ENCODE measurements at regions not wholly inside any gene's neighbourhood (a gene's known extent, or its start where the extent isn't known, plus 50 kb on each side); places are given as distances from the start of the nearest gene placed in this dataset.
"Not testable (repeated sequence)": the region's sequence is repeated elsewhere in the genome, so short reads cannot be mapped to it uniquely, and the experiment has no call there.

DNA sequence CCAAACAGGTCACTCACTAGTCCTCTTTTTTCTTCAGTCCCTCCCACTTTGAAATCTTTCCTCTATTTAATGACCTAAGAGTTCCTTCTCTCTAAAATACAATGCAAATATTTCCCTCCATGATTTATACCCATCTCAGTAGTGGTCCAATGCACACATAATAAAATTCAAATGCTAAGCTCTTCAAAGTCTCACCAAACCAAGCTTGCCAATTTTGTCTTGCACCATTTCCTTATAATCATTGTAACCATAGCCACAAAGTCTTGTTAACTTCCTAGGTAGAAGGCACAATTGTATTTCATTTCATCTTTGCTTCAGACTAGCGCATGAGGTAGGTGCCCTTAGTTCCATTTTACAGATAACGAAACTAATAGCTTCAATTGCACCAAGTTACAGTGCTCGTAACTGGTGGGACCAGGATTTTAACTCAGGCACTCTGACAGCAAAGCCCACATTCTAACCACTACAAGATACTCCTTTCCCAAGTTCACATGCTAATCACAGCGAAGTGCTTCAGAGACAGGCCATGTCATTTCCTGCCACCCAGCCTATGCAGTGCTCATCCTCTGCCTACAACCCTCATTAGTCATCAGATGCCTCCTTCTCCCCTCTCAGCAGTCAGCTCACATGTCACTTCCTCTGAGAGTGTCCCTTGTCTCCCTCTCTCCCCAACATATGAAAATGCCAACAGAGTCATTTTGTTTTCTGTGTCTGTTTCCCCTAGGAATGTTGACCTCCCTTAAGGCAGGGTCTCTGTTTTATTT lies 66.9 kb upstream of the PPARGC1A start:
- H3K36me3 ChIP-seq: no peaks in the 10 kb centered on the region
- no peak overlapping the region for H3K4me3 ChIP-seq (replicated peaks in 1 of 3)
- 95 to 98% methylated on average over 4 of the region's 4 CpGs for WGBS, 2 donors
- H3K27me3 ChIP-seq: no peaks in the 10 kb centered on the region
- no peak overlapping the region for H3K27ac ChIP-seq
- no peaks in the 10 kb centered on the region for H3K9me3 ChIP-seq
- intact Hi-C loops (cut with DNase I): no loop called here
- no peak for DNase-seq
- TF ChIP-seq, protein P1, sequence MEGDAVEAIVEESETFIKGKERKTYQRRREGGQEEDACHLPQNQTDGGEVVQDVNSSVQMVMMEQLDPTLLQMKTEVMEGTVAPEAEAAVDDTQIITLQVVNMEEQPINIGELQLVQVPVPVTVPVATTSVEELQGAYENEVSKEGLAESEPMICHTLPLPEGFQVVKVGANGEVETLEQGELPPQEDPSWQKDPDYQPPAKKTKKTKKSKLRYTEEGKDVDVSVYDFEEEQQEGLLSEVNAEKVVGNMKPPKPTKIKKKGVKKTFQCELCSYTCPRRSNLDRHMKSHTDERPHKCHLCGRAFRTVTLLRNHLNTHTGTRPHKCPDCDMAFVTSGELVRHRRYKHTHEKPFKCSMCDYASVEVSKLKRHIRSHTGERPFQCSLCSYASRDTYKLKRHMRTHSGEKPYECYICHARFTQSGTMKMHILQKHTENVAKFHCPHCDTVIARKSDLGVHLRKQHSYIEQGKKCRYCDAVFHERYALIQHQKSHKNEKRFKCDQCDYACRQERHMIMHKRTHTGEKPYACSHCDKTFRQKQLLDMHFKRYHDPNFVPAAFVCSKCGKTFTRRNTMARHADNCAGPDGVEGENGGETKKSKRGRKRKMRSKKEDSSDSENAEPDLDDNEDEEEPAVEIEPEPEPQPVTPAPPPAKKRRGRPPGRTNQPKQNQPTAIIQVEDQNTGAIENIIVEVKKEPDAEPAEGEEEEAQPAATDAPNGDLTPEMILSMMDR (IDR thresholded peaks at IDR 0.05): no peak
- TF ChIP-seq POLR2A (IDR thresholded peaks at IDR 0.05): no peak
- H3K4me1 ChIP-seq: no peaks in the 10 kb centered on the region

DNA sequence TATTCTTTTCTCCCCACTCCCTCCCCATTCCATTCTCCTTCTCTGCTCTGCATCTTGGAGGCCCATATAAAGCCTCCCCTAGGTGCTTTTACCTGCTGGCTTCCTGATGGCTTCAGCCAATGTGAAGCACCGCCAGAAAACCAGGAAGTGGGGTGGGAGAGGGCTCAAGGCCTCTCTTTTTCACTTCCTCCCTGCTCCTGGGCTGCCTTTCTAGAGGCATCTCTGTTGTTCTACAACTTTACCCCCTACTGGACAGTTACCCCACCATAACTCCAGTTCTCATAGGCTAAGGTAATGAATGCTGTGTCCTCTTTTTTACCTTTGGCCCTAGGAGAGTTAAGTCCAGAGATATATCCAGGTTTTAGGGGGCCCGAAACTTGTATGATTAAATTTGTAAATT lies 62.4 kb upstream of the PPARGC1A start:
- no peaks in the 10 kb centered on the region for H3K4me1 ChIP-seq
- H3K27me3 ChIP-seq: no peaks in the 10 kb centered on the region
- H3K4me3 ChIP-seq (replicated peaks in 1 of 3): no peak overlapping the region
- H3K27ac ChIP-seq: no peak overlapping the region
- intact Hi-C loops (cut with DNase I): no loop called here
- DNase-seq: no peak
- no peaks in the 10 kb centered on the region for H3K36me3 ChIP-seq
- no peak for TF ChIP-seq POLR2A (IDR thresholded peaks at IDR 0.05)
- TF ChIP-seq, protein P1 (IDR thresholded peaks at IDR 0.05): no peak
- H3K9me3 ChIP-seq: no peaks in the 10 kb centered on the region
- WGBS, 2 donors: 86 to 88% methylated on average over 2 of the region's 2 CpGs

DNA sequence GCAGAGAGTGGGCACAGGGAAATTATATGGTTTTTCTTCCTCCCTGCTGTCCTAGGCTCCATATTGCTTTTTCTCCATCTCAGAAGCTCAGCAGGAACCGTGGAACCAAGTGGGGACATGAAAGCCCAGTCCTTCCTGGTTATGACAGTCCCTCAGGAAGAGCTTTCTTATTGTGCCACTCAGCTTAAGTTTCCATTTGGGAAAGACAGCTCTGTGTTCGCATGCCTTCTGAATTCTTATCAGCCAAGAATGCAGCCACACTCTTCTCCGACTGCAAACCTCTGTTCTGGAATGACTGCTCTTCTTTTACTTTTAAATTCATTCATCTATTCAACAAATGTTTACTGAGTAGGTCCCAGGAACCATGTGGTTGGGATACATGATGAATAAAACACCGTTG lies 58.0 kb upstream of the PPARGC1A start:
- Histone ChIP-seq H3K36me3 (no peaks in the 10 kb centered on the region), H3K27ac (no peak overlapping the region), H3K4me1 (peaks cover 3 to 11% of the 10 kb centered on the region in 2 donors), H3K4me3 (replicated peaks in 1 of 3) (no peak overlapping the region), H3K9me3 (no peaks in the 10 kb centered on the region), H3K27me3 (no peaks in the 10 kb centered on the region)
- 82 to 84% methylated on average over 4 of the region's 4 CpGs for WGBS, 2 donors
- no peak for TF ChIP-seq POLR2A (IDR thresholded peaks at IDR 0.05)
- TF ChIP-seq, protein P1 (IDR thresholded peaks at IDR 0.05): no peak
- intact Hi-C loops (cut with DNase I): no loop called here
- DNase-seq: no peak

DNA sequence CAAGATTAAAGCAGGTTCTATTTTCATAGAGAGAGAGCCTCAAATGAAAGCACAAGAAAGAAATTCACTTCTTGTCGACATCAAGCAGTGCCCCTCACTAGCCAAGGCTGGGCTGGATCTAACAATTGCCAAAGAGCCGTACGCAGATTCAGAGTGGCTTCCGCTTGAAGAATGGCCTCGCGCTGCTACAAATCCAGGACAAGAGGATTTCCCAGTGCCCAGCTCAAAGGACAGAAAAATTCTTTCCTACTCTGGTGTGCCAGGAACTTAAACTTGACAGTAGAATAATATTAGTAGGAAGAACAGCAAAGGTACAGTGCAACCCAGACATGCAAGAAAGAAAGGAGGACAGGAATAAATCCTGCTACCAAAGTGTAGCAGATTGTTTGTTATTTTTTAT lies 56.5 kb upstream of the PPARGC1A start:
- intact Hi-C loops (cut with DNase I): no loop called here
- H3K9me3 ChIP-seq: no peaks in the 10 kb centered on the region
- peak overlapping the region in 1 of 3 donors; percentile 34 for H3K27ac ChIP-seq
- no peaks in the 10 kb centered on the region for H3K36me3 ChIP-seq
- no peak for TF ChIP-seq POLR2A (IDR thresholded peaks at IDR 0.05)
- TF ChIP-seq, protein P1 (IDR thresholded peaks at IDR 0.05): no peak
- DNase-seq: peak in 1 of 2 donors; percentile 10
- H3K4me1 ChIP-seq: peaks cover 3 to 11% of the 10 kb centered on the region in 2 donors
- H3K4me3 ChIP-seq (replicated peaks in 1 of 3): no peak overlapping the region
- no peaks in the 10 kb centered on the region for H3K27me3 ChIP-seq
- WGBS, 2 donors: 88 to 91% methylated on average over 6 of the region's 6 CpGs

DNA sequence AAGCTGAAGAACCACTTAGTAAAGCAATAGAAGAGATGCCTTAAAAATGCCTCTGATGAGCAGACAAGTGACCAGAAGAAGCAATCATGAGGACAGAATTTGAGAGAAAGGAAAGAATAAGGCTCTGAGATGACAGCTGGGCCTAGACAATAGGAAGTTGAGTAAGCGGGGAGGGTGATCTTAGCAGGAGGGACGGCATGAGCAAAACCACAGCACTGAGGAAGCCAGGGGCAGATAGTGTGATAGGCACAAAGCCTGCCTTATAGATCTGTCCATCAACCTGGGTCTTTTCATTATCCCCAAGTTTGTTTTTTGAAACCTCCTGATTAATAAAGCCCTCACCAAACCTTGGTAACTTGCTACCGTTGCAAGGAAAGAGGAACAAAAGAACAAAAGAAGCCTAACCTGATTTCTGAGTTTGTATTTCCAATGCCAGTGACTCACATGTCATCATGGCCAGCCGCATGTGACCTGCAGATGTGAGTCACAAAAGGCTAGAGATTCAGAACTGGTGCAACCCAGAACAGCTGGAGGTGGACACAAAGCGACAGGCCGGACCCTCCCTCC lies 55.7 kb upstream of the PPARGC1A start:
- TF ChIP-seq, protein P1 (IDR thresholded peaks at IDR 0.05): no peak
- TF ChIP-seq POLR2A (IDR thresholded peaks at IDR 0.05): no peak
- H3K27ac ChIP-seq: peak overlapping the region; percentile 31 to 66 (median 34)
- no peaks in the 10 kb centered on the region for H3K9me3 ChIP-seq
- peaks cover 3 to 11% of the 10 kb centered on the region in 2 donors for H3K4me1 ChIP-seq
- no peak overlapping the region for H3K4me3 ChIP-seq (replicated peaks in 1 of 3)
- intact Hi-C loops (cut with DNase I): no loop called here
- 72 to 77% methylated on average over 6 of the region's 6 CpGs for WGBS, 2 donors
- peak; percentile 81 to 85 for DNase-seq
- H3K36me3 ChIP-seq: no peaks in the 10 kb centered on the region
- H3K27me3 ChIP-seq: no peaks in the 10 kb centered on the region

DNA sequence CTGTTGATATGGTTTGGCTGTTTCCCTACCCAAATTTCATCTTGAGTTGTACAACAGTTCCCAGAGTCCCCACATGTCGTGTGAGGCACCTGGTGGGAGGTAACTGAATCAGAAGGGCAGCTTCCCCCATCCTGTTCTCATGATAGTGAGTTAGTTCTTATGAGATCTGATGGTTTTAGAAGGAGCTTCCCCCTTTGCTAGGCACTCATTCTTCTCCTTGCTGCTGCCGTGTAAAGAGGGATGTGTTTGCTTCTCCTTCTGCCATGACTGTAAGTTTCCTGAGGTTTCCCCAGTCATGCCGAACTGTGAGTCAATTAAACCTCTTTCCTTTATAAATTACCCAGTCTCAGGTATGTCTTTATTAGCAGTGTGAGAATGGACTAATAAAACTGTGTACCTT lies 54.7 kb upstream of the PPARGC1A start:
- intact Hi-C loops (cut with DNase I); H3K27ac ChIP-seq; H3K27me3 ChIP-seq; H3K9me3 ChIP-seq; DNase-seq; H3K36me3 ChIP-seq; H3K4me3 ChIP-seq (replicated peaks in 1 of 3): not testable (repeated sequence)
- peaks cover 3 to 11% of the 10 kb centered on the region in 2 donors for H3K4me1 ChIP-seq
- WGBS, 2 donors: 95 to 96% methylated on average over 3 of the region's 3 CpGs
